ENCODE measurements at regions not wholly inside any gene's neighbourhood (a gene's known extent, or its start where the extent isn't known, plus 50 kb on each side); places are given as distances from the start of the nearest gene placed in this dataset.

GRCh38 chr6:142683714-142684141 is 261.2 kb downstream of the HIVEP2 start:
- TF ChIP-seq, protein P1, sequence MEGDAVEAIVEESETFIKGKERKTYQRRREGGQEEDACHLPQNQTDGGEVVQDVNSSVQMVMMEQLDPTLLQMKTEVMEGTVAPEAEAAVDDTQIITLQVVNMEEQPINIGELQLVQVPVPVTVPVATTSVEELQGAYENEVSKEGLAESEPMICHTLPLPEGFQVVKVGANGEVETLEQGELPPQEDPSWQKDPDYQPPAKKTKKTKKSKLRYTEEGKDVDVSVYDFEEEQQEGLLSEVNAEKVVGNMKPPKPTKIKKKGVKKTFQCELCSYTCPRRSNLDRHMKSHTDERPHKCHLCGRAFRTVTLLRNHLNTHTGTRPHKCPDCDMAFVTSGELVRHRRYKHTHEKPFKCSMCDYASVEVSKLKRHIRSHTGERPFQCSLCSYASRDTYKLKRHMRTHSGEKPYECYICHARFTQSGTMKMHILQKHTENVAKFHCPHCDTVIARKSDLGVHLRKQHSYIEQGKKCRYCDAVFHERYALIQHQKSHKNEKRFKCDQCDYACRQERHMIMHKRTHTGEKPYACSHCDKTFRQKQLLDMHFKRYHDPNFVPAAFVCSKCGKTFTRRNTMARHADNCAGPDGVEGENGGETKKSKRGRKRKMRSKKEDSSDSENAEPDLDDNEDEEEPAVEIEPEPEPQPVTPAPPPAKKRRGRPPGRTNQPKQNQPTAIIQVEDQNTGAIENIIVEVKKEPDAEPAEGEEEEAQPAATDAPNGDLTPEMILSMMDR (optimal IDR thresholded peaks at IDR 0.05 in 1 of 3, IDR thresholded peaks at IDR 0.05 in 1 of 3, conservative IDR thresholded peaks at IDR 0.05 in 1 of 3; ENCODE audit: extremely low read depth in 1 of 3, insufficient read depth in 2 of 3, low read length in 3 of 3) = no peak
- no peak for TF ChIP-seq EZH2 (IDR thresholded peaks at IDR 0.05; ENCODE audit: low read length)
